ENCODE measurements at regions not wholly inside any gene's neighbourhood (a gene's known extent, or its start where the extent isn't known, plus 50 kb on each side); places are given as distances from the start of the nearest gene placed in this dataset.

GRCh38 chr1:178599087-178599486 is 86.2 kb downstream of the TEX35 start:
- no peaks in the 10 kb centered on the region for H3K36me3 Mint-ChIP-seq (ENCODE audit: low read depth)
- Histone ChIP-seq H3K9ac (ENCODE audit: extremely low read depth, low read length, poor library complexity, severe bottlenecking) (no peak overlapping the region), H3K36me3 (ENCODE audit: control insufficient read depth, insufficient read depth, low read length) (no peaks in the 10 kb centered on the region), H3K27ac (ENCODE audit: low read depth, low read length) (no peak overlapping the region), H3K27me3 (ENCODE audit: control insufficient read depth, insufficient read depth, low read length, poor library complexity, severe bottlenecking) (no peaks in the 10 kb centered on the region), H3K4me1 (ENCODE audit: control insufficient read depth, insufficient read depth, low read length) (no peaks in the 10 kb centered on the region), H3K9me3 (ENCODE audit: control insufficient read depth, low read length) (no peaks in the 10 kb centered on the region), H3K4me3 (ENCODE audit: low read length) (no peak overlapping the region)
- H3K4me3 Mint-ChIP-seq = no peak overlapping the region
- no peaks in the 10 kb centered on the region for H3K27me3 Mint-ChIP-seq (ENCODE audit: insufficient read depth)
- TF ChIP-seq, protein P1, sequence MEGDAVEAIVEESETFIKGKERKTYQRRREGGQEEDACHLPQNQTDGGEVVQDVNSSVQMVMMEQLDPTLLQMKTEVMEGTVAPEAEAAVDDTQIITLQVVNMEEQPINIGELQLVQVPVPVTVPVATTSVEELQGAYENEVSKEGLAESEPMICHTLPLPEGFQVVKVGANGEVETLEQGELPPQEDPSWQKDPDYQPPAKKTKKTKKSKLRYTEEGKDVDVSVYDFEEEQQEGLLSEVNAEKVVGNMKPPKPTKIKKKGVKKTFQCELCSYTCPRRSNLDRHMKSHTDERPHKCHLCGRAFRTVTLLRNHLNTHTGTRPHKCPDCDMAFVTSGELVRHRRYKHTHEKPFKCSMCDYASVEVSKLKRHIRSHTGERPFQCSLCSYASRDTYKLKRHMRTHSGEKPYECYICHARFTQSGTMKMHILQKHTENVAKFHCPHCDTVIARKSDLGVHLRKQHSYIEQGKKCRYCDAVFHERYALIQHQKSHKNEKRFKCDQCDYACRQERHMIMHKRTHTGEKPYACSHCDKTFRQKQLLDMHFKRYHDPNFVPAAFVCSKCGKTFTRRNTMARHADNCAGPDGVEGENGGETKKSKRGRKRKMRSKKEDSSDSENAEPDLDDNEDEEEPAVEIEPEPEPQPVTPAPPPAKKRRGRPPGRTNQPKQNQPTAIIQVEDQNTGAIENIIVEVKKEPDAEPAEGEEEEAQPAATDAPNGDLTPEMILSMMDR (conservative IDR thresholded peaks at IDR 0.05) = no peak
- no peaks in the 10 kb centered on the region for H3K9me3 Mint-ChIP-seq
- H3K4me1 Mint-ChIP-seq = no peaks in the 10 kb centered on the region
- H3K27ac Mint-ChIP-seq = no peak overlapping the region
- 89 to 100% methylated on average over 2 to 4 of the region's 4 CpGs for WGBS, 2 experiments (ENCODE audit: insufficient coverage in 1 of 2, insufficient read length in 1 of 2)
- no peak for DNase-seq

DNA sequence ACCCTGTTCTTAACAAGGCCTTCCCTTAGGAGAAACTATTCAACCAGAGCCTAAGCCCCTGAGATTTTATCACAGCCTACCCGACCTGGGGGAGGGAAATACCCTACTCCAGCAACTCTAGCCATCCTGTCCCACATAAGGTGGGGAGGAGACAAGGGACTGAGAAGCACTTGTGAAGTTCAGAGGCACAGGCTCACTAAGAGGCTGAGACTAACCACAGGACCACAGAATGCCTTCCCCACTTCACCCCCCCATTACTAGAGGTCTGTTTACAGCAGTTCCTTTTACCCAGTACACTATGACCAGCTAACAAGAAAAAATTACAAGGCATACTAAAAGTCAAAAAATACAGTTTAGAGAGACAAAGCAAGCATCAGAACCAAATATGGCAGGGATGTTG is 86.8 kb downstream of the TEX35 start:
- TF ChIP-seq, protein P1 (conservative IDR thresholded peaks at IDR 0.05) = no peak
- no peak for DNase-seq
- H3K9me3 ChIP-seq (ENCODE audit: control insufficient read depth, low read length) = no peaks in the 10 kb centered on the region
- Mint-ChIP-seq H3K4me1 (no peaks in the 10 kb centered on the region), H3K36me3 (ENCODE audit: low read depth) (no peaks in the 10 kb centered on the region), H3K4me3 (no peak overlapping the region), H3K27ac (no peak overlapping the region), H3K9me3 (no peaks in the 10 kb centered on the region), H3K27me3 (ENCODE audit: insufficient read depth) (no peaks in the 10 kb centered on the region)
- no peak overlapping the region for H3K9ac ChIP-seq (ENCODE audit: extremely low read depth, low read length, poor library complexity, severe bottlenecking)
- H3K27me3 ChIP-seq (ENCODE audit: control insufficient read depth, insufficient read depth, low read length, poor library complexity, severe bottlenecking) = no peaks in the 10 kb centered on the region
- WGBS, 2 experiments (ENCODE audit: insufficient coverage in 1 of 2, insufficient read length in 1 of 2) = 13% methylated on average over 1 of the region's 1 CpG; no CpG with 5 or more reads in 1 of the 2 experiments
- no peaks in the 10 kb centered on the region for H3K36me3 ChIP-seq (ENCODE audit: control insufficient read depth, insufficient read depth, low read length)
- no peaks in the 10 kb centered on the region for H3K4me1 ChIP-seq (ENCODE audit: control insufficient read depth, insufficient read depth, low read length)
- H3K4me3 ChIP-seq (ENCODE audit: low read length) = no peak overlapping the region
- no peak overlapping the region for H3K27ac ChIP-seq (ENCODE audit: low read depth, low read length)

GRCh38 chr1:178603926-178604325 is 91.0 kb downstream of the TEX35 start:
- no peaks in the 10 kb centered on the region for H3K9me3 ChIP-seq (ENCODE audit: control insufficient read depth, low read length)
- Mint-ChIP-seq H3K4me3 (no peak overlapping the region), H3K9me3 (no peaks in the 10 kb centered on the region), H3K27ac (no peak overlapping the region), H3K4me1 (peaks cover 5% of the 10 kb centered on the region), H3K27me3 (ENCODE audit: insufficient read depth) (no peaks in the 10 kb centered on the region), H3K36me3 (ENCODE audit: low read depth) (no peaks in the 10 kb centered on the region)
- no peak for DNase-seq
- H3K4me3 ChIP-seq (ENCODE audit: low read length) = no peak overlapping the region
- no peaks in the 10 kb centered on the region for H3K27me3 ChIP-seq (ENCODE audit: control insufficient read depth, insufficient read depth, low read length, poor library complexity, severe bottlenecking)
- 85 to 93% methylated on average over 2 to 5 of the region's 5 CpGs for WGBS, 2 experiments (ENCODE audit: insufficient coverage in 1 of 2, insufficient read length in 1 of 2)
- H3K27ac ChIP-seq (ENCODE audit: low read depth, low read length) = no peak overlapping the region
- no peaks in the 10 kb centered on the region for H3K36me3 ChIP-seq (ENCODE audit: control insufficient read depth, insufficient read depth, low read length)
- TF ChIP-seq, protein P1 (conservative IDR thresholded peaks at IDR 0.05) = no peak
- no peak overlapping the region for H3K9ac ChIP-seq (ENCODE audit: extremely low read depth, low read length, poor library complexity, severe bottlenecking)
- H3K4me1 ChIP-seq (ENCODE audit: control insufficient read depth, insufficient read depth, low read length) = no peaks in the 10 kb centered on the region
